Neural progenitor cell (in vitro differentiated cells): ENCODE measurements at regions not wholly inside any gene's neighbourhood (a gene's known extent, or its start where the extent isn't known, plus 50 kb on each side); places are given as distances from the start of the nearest gene placed in this dataset.

ENCODE experiments used
- CTCF ChIP-seq: fragments of 200-600 bp; sonication (generic); IDR thresholded peaks from 2 replicates; pipeline ENCODE4 v1.5.1; 2017; ENCODE audit warnings: antibody characterized with exemption, mild to moderate bottlenecking
- EZH2 ChIP-seq: fragments of 200-600 bp; sonication (generic); IDR thresholded peaks from 2 replicates; pipeline ENCODE4 v1.6.1; 2017; ENCODE audit warnings: antibody characterized with exemption, mild to moderate bottlenecking, moderate library complexity
- EZH2phosphoT487 ChIP-seq: fragments of 200-600 bp; sonication (generic); IDR thresholded peaks from 2 replicates; pipeline ENCODE4 v1.6.1; 2017; ENCODE audit warnings: antibody characterized with exemption

- TF ChIP-seq CTCF (no peak), EZH2 (no peak), EZH2phosphoT487 (no peak)
These were observed 336.6 kb upstream of the TBC1D5 start for GRCh38 chr3:18079062-18079461.
